DND-41 (cell line): ENCODE measurements at regions not wholly inside any gene's neighbourhood (a gene's known extent, or its start where the extent isn't known, plus 50 kb on each side); places are given as distances from the start of the nearest gene placed in this dataset.

Source experiments
- CTCF ChIP-seq: IDR thresholded peaks from 2 replicates; pipeline ENCODE4 v1.5.1; 2012; ENCODE audit warnings: borderline replicate concordance, low read length, moderate library complexity, mild to moderate bottlenecking; ENCODE audit not compliant: poor library complexity, severe bottlenecking; ENCODE audit errors: extremely low read depth
- EZH2 ChIP-seq: IDR thresholded peaks from 3 replicates; pipeline ENCODE4 v1.6.1; 2012; ENCODE audit warnings: borderline replicate concordance, low read depth, mild to moderate bottlenecking, moderate library complexity, low read length, inconsistent platforms; ENCODE audit not compliant: severe bottlenecking

DNA sequence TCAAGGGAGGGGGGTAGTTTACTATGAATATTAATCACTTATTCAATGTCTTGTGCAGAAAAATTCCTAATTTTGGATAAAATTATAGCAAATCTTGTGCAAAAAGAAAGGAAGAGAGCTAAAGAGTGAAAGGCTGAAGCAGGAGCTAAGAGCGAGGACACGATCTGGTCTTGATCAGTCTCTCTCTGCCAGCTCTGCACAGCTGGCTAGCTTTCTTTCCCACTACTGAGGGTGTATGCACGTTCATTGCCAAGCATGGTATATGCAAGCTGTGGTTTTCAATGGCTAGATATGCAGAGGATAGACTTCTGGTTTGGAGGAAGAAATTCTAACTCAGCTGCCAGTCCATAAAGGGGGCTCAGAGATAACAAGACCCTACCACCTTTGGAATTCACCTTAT is 297.3 kb downstream of the CYRIA start:
- no peak for TF ChIP-seq EZH2
- no peak for TF ChIP-seq CTCF
